HG02970 (cell line): ENCODE measurements at regions not wholly inside any gene's neighbourhood (a gene's known extent, or its start where the extent isn't known, plus 50 kb on each side); places are given as distances from the start of the nearest gene placed in this dataset.
A peak's percentile ranks its signal among the peaks of the same experiment; 100 is the strongest.
"Not testable (repeated sequence)": the region's sequence is repeated elsewhere in the genome, so short reads cannot be mapped to it uniquely, and the experiment has no call there.

Source experiments
- ATAC-seq: cut with Tn5 transposase; IDR thresholded peaks from one replicate; pipeline ENCODE4 v1.9.1; 2021; ENCODE audit warnings: mild to moderate bottlenecking, moderate library complexity, moderate number of reproducible peaks; ENCODE audit not compliant: unreplicated experiment, low FRiP score

DNA sequence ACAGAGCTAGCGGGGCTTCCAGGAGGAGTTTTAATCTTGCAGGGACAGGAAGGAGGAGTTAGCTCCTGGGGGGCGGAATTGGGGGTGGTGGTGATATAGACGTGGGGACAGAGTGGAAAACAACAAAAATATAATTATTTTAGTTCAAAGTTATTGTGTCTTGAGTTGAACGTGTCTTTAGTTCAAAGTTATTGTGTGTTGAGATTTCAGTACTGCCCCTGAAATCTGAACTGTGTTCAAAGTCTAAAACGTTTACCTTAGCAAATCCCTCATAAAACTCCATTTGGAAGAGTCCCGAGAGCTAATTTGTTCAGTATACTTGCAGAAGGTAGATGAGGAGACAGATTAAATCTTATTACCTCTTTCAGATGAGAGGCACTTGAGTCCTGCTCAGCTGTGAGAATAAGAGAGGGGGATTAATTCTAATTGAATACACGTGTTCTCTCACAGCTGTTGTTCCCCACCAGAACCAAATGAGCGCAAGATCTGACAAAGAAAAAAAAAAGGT is 132.4 kb upstream of the ALDH3B2 start:
- ATAC-seq: not testable (repeated sequence)

- ATAC-seq: not testable (repeated sequence)
Observed at GRCh38 chr11:67806183-67806582, 131.8 kb upstream of the ALDH3B2 start.

DNA sequence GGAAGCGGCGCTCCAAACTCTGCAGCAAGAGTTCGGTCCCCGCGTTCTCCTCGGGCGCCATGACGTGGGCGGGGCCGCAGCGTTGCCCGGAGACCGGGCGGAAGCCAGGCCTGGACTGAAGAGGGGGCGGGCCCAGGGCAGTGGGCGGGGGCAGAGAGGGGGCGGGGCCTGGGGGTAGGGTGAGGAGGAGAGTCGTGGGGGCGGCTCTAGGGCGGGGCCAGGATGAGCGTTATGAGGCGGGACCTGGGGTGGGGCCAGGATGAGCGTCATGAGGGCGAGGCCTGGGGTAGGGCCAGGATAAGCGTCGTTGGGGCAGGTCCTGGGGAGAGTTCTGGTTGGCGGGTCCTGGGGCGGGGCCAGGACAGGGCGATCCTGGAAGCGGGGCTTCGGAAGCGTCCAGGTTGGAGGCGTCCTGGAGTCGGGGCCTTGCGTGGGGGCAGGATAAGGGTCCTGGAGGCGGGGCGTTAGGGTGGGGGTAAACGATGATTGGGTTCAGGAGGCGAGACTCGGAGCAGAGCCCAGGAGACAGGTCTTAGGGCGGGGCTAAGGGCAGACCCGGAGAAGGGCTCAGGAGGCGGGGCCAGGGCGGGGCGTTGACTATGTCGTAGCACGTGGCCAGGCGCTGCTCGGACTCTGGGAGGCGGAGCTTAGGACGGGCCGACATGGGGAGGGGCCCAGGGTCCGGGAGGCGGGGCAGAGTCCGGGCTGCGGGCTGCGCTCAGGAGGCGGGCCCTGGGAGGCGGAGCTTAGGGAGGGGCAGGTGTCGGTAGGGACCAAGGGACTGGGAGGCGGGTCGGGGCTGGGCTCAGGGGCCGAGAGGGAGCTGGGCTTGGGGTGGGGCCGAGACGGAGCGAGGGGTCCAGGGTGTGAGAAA is 131.1 kb upstream of the ALDH3B2 start:
- ATAC-seq: peak; percentile 79

GRCh38 chr11:67804435-67805252 is 130.2 kb upstream of the ALDH3B2 start:
- peak; percentile 38 for ATAC-seq

GRCh38 chr11:67803519-67803918 is 129.1 kb upstream of the ALDH3B2 start:
- not testable (repeated sequence) for ATAC-seq

DNA sequence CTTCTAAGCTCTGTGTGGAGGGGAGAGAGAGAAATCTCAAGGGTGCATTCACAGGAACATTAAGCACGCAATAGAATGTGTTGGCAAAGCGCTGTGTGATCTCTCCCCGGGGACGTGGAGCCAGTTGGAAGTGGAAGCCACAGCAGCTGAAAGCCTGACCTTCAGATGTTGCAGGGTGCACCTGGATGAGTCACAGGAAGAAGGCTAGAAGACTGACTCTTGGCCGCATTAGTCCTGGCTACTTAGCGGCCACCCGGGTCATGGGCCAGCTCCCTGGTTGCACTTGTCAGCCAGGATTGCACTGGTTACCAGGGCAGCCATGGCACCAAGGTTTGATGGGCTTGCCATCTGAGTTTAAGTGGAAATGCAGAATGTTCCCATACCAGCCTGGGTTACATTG is 128.6 kb upstream of the ALDH3B2 start:
- not testable (repeated sequence) for ATAC-seq

GRCh38 chr11:67802623-67803022 is 128.2 kb upstream of the ALDH3B2 start:
- not testable (repeated sequence) for ATAC-seq

DNA sequence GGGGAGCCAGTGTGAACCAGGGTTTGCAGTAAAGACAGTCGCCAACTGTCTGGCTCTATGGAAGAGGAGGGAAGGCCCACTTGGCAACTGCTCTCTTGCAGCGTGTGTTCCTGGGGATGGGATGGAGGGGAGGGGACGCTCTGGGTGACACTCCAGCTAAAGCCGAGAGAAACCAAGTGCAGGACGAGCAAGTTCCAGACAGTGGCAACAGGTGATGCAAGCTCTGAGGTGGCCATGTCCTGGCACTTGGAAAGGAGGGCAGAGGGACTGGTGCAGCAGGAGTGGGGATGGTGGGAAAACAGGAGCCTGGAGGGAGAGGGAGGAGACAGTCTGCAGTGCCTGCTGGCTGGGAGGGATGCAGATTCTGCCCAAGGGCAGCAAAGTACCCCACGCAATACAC is 127.0 kb upstream of the ALDH3B2 start:
- not testable (repeated sequence) for ATAC-seq

DNA sequence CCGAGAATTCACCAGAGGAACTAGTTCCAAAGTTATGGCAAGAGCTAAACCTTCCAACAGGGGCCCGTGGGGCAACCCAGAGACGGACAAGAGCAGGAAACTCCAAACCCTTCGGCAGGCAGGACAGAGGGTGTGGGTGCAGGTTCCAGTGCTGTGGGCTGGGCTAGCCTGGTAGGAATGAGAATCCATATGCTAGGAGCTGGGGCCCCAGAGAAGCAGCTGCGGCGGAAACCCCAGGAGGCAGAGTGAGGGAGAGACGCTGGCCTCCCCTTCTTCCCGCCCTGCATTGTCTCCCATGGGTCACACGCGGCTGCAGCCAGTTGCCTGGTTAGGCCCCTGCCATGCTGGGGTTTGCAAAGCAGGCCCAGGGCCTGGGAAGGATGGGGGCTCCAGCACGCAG is 126.2 kb upstream of the ALDH3B2 start:
- not testable (repeated sequence) for ATAC-seq

- not testable (repeated sequence) for ATAC-seq
Observed at GRCh38 chr11:67799808-67800207, 125.4 kb upstream of the ALDH3B2 start.

- not testable (repeated sequence) for ATAC-seq
Observed at GRCh38 chr11:67797726-67798521, 123.5 kb upstream of the ALDH3B2 start.

- no peak for ATAC-seq
Observed at GRCh38 chr11:67795746-67796145, 121.3 kb upstream of the ALDH3B2 start.

DNA sequence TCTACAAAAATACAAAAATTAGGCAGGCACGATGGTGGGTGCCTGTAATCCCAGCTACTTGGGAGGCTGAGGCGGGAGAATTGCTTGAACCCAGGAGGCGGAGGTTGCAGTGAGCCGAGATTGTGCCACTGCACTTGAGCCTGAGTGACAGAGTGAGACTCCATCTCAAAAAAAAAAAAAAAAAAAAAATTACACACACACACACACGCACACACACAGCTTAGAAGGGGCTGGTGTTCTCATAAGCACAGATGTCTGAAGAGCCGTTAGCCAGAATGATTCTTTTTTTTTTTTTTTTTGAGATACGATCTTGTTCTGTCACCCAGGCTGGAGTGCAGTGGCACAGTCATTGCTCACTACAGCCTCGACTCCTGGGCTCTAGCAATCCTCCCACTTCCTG is 119.3 kb upstream of the ALDH3B2 start:
- ATAC-seq: not testable (repeated sequence)

DNA sequence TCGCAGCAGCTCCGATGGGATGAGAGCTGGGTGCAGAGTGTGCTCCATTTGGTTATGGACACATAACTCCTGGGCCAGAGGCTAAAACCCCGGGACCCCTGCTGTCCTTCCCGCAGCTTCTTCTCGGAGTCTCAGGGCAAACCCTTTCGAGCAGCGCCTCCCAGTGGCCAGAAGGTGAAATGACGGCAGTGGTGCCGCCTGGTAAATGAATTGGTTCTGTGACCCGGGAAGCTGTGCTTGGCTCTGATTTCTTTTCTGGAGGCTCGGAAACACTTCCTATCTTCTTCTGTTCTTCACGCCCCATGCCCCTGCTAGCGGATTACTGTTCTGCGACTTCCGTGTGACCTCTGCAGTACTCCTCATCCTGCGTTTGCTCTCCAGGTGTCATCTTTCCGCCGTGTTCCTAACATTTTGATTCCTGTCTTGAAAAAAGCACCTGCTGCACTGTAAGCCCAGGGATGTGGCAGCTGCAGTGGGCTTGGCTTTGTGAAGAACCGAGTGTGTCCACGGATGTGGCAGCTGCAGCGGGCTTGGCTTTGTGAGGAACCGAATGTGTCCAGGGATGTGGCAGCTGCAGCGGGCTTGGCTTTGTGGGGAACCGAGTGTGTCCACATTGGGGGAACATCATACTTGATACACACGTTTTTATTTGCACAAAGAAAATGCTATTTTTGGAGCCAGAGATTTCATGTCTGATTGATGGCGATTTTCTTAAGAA is 118.0 kb upstream of the ALDH3B2 start:
- ATAC-seq: not testable (repeated sequence)

GRCh38 chr11:67791598-67792170 is 117.3 kb upstream of the ALDH3B2 start:
- ATAC-seq: not testable (repeated sequence)

DNA sequence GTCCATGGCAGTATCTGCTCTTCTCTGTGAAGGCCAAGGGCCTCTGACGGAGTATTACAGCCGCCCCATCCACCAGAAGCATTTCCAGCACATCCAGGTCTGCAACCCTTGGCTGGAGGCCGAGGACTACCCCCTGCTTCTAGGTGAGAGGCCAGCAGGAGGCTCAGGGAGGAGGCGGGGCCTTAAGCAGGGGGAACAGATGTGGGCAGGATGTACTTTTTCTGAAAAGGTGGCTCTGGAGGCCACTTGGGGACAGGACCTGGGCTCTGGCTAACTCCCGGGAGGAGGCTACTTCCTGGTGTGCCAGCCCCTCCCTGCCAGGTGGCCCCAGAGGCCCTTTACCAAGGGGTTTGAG is 113.9 kb upstream of the ALDH3B2 start:
- ATAC-seq: not testable (repeated sequence)

- ATAC-seq: not testable (repeated sequence)
Observed at GRCh38 chr11:67787681-67788340, 113.4 kb upstream of the ALDH3B2 start.

DNA sequence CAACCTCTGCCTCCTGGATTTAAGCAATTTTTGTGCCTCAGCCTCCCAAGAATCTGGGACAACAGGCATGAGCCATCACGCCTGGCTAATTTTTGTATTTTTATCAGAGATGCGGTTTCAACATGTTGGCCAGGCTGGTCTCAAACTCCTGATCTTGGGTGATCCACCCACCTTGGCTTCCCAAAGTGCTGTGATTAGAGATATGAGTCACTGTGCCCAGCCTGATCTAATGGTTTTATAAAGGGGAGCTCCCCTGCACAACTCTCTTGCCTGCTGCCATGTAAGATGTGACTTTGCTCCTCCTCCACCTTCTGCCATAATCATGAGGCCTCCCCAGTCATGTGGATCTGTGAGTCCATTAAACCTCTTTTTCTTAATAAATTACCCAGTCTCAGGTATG is 107.5 kb upstream of the ALDH3B2 start:
- ATAC-seq: not testable (repeated sequence)

GRCh38 chr11:67781506-67781905 is 107.1 kb upstream of the ALDH3B2 start:
- ATAC-seq: not testable (repeated sequence)
